ACC112 (cell line): ENCODE measurements at regions not wholly inside any gene's neighbourhood (a gene's known extent, or its start where the extent isn't known, plus 50 kb on each side); places are given as distances from the start of the nearest gene placed in this dataset.

Experiments used
- H2AFZ ChIP-seq: fragments of 200-600 bp; sonication (generic); one replicate; pipeline ENCODE4 v1.6.0; 2017; ENCODE audit warnings: antibody characterized with exemption, low read length; ENCODE audit not compliant: unreplicated experiment
- H3K27ac ChIP-seq: fragments of 200-600 bp; sonication (generic); 2 replicates; pipeline ENCODE4 v1.5.1; 2014; ENCODE audit warnings: low read depth, mild to moderate bottlenecking, antibody characterized with exemption, low read length, moderate library complexity
- H3K27me3 ChIP-seq: fragments of 200-600 bp; sonication (generic); 2 replicates; pipeline ENCODE4 v1.6.1; 2014; ENCODE audit warnings: mild to moderate bottlenecking, antibody characterized with exemption, low read length, moderate library complexity, mixed read lengths; ENCODE audit not compliant: insufficient read depth
- H3K36me3 ChIP-seq: fragments of 200-600 bp; sonication (generic); 2 replicates; pipeline ENCODE4 v1.6.1; 2016; ENCODE audit warnings: mild to moderate bottlenecking, antibody characterized with exemption, low read length, moderate library complexity, mixed read lengths; ENCODE audit not compliant: insufficient read depth
- H3K4me1 ChIP-seq: fragments of 200-600 bp; sonication (generic); one replicate; pipeline ENCODE4 v1.6.1; 2016; ENCODE audit warnings: low read length, mixed read lengths; ENCODE audit not compliant: insufficient read depth, unreplicated experiment, control insufficient read depth
- H3K4me3 ChIP-seq: fragments of 200-600 bp; sonication (generic); 2 replicates; pipeline ENCODE4 v1.5.1; 2014; ENCODE audit warnings: mild to moderate bottlenecking, low read depth, low read length
- H3K79me2 ChIP-seq: fragments of 200-600 bp; sonication (generic); one replicate; pipeline ENCODE4 v1.6.0; 2016; ENCODE audit warnings: low read length; ENCODE audit not compliant: control insufficient read depth, unreplicated experiment, insufficient read depth

GRCh38 chr7:16021851-16022250 lies 335.4 kb upstream of the MEOX2 start:
- no peaks in the 10 kb centered on the region for H3K79me2 ChIP-seq
- H3K27ac ChIP-seq = no peak overlapping the region
- no peaks in the 10 kb centered on the region for H3K36me3 ChIP-seq
- H3K27me3 ChIP-seq = no peaks in the 10 kb centered on the region
- peaks cover 20% of the 10 kb centered on the region for H3K4me1 ChIP-seq
- H3K4me3 ChIP-seq = no peak overlapping the region
- H2AFZ ChIP-seq = no peak overlapping the region

- no peaks in the 10 kb centered on the region for H3K27me3 ChIP-seq
- H3K36me3 ChIP-seq = no peaks in the 10 kb centered on the region
- no peaks in the 10 kb centered on the region for H3K79me2 ChIP-seq
- no peak overlapping the region for H2AFZ ChIP-seq
- no peaks in the 10 kb centered on the region for H3K4me1 ChIP-seq
- no peak overlapping the region for H3K4me3 ChIP-seq
- no peak overlapping the region for H3K27ac ChIP-seq
These were observed 329.5 kb upstream of the MEOX2 start for GRCh38 chr7:16015981-16016380.

- Histone ChIP-seq H3K4me1 (no peaks in the 10 kb centered on the region), H2AFZ (no peak overlapping the region), H3K4me3 (no peak overlapping the region), H3K79me2 (no peaks in the 10 kb centered on the region), H3K27ac (no peak overlapping the region), H3K27me3 (no peaks in the 10 kb centered on the region), H3K36me3 (no peaks in the 10 kb centered on the region; the same call in 1 of the 2 replicates)
These were observed 327.5 kb upstream of the MEOX2 start for GRCh38 chr7:16014031-16014430.

DNA sequence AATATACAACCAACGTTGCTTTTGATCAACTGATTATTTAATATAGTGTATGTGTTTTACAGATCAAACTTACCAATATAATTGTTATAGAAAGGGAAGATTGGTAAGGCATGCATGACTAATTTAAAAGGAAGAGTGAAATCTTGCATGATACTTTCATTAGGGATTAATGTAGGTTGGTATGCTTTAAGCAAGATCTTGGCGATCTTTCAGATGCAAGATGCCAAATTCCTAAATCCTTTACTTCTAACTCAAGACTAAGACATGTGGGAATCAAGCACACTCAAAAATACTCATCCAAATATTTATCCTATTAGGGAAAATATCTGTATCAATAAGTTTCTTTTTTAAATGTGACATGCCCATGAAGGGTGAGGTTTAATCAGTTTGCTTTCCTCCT lies 321.4 kb upstream of the MEOX2 start:
- Histone ChIP-seq H3K27me3 (no peaks in the 10 kb centered on the region), H3K27ac (no peak overlapping the region)

GRCh38 chr7:16004702-16005101 lies 318.2 kb upstream of the MEOX2 start:
- Histone ChIP-seq H3K4me3 (no peak overlapping the region), H3K27me3 (no peaks in the 10 kb centered on the region), H3K79me2 (no peaks in the 10 kb centered on the region), H2AFZ (no peak overlapping the region), H3K4me1 (no peaks in the 10 kb centered on the region), H3K27ac (no peak overlapping the region), H3K36me3 (no peaks in the 10 kb centered on the region)

More for the DNA sequence above, 321.4 kb upstream of the MEOX2 start:
- Histone ChIP-seq H3K79me2 (no peaks in the 10 kb centered on the region), H3K4me1 (no peaks in the 10 kb centered on the region), H3K36me3 (no peaks in the 10 kb centered on the region; the same call in 1 of the 2 replicates), H3K4me3 (no peak overlapping the region), H2AFZ (no peak overlapping the region)

- Histone ChIP-seq H3K79me2 (no peaks in the 10 kb centered on the region), H3K36me3 (no peaks in the 10 kb centered on the region), H3K4me3 (no peak overlapping the region), H3K4me1 (peaks cover 5% of the 10 kb centered on the region), H3K27ac (no peak overlapping the region), H3K27me3 (no peaks in the 10 kb centered on the region), H2AFZ (no peak overlapping the region)
These were observed 315.0 kb upstream of the MEOX2 start for GRCh38 chr7:16001477-16001876.

DNA sequence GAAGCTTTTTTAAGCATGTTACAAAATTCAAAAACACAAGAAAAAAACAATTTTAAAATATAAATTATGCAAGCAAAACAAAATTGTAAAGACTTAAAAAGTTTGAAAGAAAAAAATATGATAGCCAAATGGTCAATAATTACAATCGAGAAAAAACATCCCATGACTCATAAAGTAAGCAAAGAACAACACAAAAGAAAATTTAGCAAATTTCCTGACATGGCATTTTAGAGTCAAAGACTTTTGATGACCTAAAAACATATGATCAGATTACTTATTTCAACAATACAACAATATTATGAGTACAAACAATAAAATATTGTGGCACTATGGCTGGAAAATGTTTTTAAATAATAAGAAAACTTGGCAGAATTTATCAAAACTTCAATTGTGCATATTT lies 312.1 kb upstream of the MEOX2 start:
- no peak overlapping the region for H3K4me3 ChIP-seq

GRCh38 chr7:15995027-15995426 lies 308.5 kb upstream of the MEOX2 start:
- Histone ChIP-seq H3K4me3 (no peak overlapping the region), H3K4me1 (peaks cover 5% of the 10 kb centered on the region), H3K36me3 (no peaks in the 10 kb centered on the region), H3K27me3 (no peaks in the 10 kb centered on the region), H2AFZ (no peak overlapping the region), H3K27ac (no peak overlapping the region), H3K79me2 (no peaks in the 10 kb centered on the region)

More for the DNA sequence above, 312.1 kb upstream of the MEOX2 start:
- Histone ChIP-seq H3K27me3 (no peaks in the 10 kb centered on the region), H3K79me2 (no peaks in the 10 kb centered on the region), H3K4me1 (peaks cover 5% of the 10 kb centered on the region), H3K27ac (no peak overlapping the region), H2AFZ (no peak overlapping the region), H3K36me3 (no peaks in the 10 kb centered on the region)

GRCh38 chr7:15989194-15989593 lies 302.7 kb upstream of the MEOX2 start:
- Histone ChIP-seq H2AFZ (no peak overlapping the region), H3K27ac (no peak overlapping the region), H3K79me2 (no peaks in the 10 kb centered on the region), H3K4me3 (no peak overlapping the region), H3K4me1 (no peaks in the 10 kb centered on the region), H3K36me3 (no peaks in the 10 kb centered on the region), H3K27me3 (no peaks in the 10 kb centered on the region)

- Histone ChIP-seq H3K27me3 (no peaks in the 10 kb centered on the region), H3K36me3 (no peaks in the 10 kb centered on the region), H3K27ac (no peak overlapping the region), H3K79me2 (no peaks in the 10 kb centered on the region), H3K4me3 (no peak overlapping the region), H2AFZ (no peak overlapping the region), H3K4me1 (no peaks in the 10 kb centered on the region)
These were observed 299.3 kb upstream of the MEOX2 start for GRCh38 chr7:15985587-15986384.

- H3K27ac ChIP-seq = no peak overlapping the region
- no peaks in the 10 kb centered on the region for H3K27me3 ChIP-seq
- H3K79me2 ChIP-seq = no peaks in the 10 kb centered on the region
- no peak overlapping the region for H3K4me3 ChIP-seq
- no peak overlapping the region for H2AFZ ChIP-seq
- H3K36me3 ChIP-seq = no peaks in the 10 kb centered on the region
- H3K4me1 ChIP-seq = peaks cover 18% of the 10 kb centered on the region
These were observed 291.2 kb upstream of the MEOX2 start for GRCh38 chr7:15977663-15978062.
